NCI-H2029 (cell line): ENCODE measurements at regions not wholly inside any gene's neighbourhood (a gene's known extent, or its start where the extent isn't known, plus 50 kb on each side); places are given as distances from the start of the nearest gene placed in this dataset.

Source experiments
- DNase-seq: peaks from one replicate; lab custom pipeline; 2025; lab: John Stamatoyannopoulos, UW

DNA sequence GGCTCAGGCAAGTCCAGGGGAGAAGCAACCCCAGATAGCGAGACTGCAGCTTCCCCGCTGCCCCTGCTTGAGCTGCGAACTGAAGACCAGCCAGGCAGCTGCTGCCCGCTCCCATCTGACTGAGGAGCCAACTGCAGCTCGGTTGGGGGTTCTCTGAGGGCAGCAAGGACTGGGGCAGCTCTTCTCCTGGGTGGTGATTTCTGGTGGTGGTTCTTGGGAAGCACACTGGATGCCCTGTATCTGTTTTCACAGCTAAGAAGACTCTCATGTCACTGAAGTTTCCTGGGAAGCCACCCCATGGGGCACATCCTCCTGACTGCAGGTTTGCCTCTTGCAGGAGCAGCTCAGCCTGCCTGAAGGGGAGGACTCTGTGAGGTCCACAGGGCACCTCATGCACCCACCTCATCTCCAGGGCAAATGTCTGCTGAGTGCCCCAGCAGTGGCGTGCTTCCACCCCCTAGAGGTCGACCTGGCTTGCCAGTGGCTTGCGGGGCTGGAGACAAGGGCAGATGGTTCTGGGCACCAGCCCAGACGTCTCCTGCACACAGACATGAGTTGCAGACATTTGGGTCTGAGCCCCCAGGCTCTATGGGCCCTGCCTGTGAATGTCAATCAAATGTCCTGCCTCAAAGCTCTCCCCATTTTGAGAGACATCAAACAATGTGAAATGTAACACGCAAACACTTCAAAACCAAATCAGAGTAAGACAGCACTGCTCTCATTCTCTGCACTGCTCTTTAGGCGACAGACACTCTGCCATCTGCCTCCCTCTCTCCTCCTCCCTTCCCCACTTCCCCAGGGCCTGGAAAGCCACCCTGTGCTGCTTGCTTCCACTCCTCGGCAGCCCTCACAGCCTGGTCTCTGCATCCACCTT is 800.9 kb downstream of the BRD1 start:
- DNase-seq, result peak; percentile 3

DNA sequence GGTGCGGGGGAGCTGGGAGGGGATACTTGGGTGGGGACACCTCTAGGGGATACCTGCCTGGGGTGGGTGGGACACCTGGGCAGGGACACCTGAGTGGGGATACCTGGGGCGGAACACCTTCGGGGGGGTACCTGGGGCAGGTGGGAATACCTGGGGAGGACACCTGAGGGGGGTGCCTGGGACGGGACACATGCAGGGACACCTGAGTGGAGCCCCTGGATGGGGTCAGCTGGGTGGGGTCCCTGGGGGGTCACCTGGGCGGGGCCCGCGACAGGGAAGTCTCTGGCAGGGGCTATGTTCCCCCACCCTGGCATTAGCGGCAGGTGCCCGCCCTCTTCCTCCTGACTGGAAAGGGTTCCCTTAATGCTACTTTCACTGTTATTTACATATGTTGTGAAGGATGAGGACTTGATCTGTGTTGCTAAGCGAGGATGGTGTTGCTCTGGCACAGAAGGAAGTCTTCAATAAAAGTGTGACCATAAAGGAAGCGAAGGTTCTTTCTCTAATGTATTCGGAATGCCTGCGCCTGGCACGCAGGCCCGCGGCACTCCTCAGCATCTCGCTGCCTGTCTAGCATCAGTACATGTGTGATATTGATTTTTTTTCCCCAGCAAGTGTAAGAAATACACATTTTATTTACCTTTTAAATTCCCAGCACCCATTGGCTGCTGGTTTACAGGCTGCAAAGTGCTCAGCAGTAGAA is 801.7 kb downstream of the BRD1 start:
- DNase-seq, result peak; percentile 40

DNA sequence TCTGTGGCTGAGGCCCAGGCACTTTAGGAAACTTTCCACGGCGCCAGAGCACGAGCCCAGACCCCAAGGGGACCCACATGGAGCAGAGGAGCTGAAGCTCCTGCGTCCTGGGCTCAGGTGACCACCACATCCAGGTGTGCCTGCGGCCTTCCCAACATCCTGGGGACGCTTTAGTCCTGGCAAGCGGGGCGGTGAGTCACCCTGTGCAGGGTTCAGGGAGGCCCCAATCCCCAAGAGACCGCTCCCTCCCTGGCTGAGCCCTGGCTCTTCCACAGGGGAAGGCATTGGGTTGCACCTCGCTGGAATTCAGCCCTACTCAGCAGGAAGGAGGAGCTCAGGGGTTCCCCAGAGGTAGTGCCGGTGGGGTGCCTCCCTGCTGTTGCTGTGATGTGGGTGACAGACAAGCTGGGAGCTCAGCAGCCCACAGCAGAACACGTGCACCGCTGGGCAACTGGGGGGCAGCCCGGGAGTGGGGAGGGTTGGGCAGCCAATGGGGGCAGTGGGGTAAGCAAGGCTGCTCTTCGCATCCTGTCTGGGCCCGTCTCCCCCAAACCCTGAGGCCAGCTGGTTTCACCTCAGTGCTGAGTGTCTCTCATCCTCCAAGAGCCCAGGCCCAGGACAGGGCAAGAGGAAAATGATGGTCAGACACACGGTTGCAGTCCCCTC is 802.8 kb downstream of the BRD1 start:
- no peak for DNase-seq

DNA sequence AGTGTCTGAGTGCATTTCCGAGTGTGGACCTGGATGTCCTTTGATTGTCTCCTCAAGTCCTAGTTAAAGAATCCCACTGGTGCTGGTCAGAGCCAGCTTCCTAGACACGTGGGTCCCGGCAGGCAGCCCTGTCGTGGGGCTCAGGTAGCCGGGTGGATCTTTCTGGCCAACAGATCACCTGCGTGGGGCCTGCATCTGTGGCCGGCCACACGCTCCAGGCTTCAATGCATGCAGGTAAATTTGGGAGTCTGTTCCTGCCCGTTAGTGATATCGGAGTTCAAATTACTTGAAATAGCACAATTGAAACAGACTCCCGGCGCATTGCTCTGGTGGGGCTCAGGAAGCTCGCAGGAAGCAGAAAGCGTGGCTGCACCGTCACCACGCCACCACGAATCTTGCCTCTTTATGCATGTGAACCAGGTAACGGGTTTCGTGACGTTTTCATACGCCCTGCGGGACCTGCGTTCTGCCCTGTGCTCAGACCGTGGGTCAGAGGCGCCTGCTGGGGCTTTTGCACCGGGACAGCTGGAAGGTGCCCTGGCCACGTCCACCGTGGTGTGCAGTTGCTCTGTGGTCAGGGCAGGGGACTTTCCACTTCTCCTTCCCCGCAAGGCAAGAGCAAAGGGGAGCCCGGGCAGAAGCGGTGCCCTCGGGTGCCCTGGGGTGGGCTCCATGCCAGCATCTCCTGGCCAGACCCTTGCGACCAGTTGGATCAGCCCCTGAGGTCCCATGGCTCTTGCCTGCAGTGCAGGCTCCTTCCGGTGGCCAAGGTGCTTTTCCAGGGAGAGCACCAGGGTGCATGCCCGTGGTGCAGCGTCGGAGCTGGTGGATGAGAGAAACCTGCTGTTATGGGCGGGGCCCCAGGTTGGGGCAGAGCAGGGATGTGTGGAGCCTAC is 803.5 kb downstream of the BRD1 start:
- DNase-seq, result no peak

DNA sequence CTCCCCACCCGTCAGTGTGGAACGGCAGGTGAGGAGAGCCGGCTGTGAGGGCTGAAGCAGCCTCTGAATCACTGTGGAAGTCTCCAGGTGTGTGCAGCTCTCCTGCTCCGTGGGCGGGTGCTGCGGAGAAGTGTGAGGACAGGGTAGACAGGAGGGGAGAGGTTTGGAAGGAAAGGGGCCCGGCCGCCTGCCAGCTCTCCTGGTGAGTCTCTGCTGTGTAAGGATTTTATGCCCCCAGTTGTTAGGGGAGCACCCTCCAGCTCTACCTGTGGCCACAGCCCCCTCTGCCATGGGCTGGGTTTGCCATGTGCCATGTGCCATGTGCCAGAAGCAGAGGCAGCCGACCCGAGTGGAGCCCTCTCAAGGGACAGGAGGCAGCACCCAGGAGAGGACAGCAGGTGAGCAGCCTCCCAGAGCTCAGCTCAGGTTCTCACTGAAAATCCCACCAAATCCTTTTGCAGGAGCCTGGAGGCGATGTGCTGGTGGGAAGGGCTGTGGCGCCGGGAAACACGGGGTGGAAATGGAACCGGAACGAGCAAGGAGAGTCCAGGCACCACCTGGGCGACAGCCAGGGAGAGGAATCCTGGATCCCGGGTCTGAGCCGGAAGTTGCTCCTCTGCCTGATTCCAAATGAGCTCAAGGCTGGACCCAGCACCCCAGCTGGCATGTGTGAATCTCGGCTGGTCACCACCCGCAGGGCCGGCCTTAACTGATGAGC is 804.4 kb downstream of the BRD1 start:
- no peak for DNase-seq

DNA sequence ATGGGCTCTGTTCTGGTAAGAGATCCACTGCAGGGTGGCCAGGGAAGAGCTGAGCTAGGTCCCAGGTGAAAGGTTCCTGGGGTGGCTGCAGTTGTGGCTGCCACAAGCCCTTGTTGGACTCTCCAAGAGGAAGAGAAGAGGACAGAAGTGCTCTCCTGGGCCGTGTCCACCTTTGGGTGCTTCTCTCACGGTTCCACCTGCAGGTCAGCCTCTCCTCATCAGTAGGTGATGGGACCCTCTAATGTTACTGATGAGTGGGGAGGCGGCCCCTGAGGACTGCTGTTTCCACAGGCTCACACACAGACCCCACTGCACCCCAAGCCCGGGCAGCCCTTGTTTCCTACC is 804.9 kb downstream of the BRD1 start:
- no peak for DNase-seq

DNA sequence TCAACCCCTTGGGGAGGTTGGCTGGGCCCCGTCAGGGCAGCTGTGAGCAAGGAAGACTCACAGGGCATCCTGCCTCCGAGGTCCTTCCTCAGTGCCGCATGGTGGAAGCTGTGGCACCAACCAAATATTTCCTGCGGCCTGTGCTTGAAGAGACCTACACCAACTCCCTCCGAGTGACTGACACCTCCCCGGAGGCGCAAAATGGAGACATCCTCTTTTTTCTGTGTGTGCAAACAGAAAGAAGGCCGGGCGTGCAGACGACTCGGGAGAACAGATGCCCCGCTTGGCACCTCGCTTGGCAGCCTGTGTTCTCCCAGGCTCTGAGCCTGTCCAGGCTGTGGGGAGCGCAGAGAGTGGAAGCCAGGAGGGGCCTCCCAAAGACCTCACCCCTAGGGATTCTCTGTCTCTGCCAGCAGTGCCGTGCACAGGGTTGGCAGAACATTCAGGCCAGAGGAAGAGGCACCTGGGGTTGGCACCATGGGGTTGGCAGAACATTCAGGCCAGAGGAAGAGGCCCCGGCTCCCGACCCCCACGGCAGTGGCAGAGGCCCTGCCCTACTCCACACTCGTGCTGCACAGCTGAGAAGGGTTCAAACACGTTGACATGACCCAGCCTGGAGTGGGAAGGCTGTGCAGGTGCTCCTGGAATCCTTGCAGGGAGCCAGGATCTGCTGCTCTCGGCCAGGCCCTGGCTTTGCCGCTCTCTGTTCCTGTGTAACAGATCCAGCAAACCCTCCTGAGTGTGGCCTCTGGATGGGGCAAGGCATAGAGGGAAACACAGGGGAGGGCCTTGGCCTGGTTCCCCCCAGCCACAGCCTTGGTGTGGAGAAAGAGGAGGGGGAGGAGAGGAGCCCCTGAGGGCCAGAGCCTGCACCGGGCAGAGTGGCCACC is 805.5 kb downstream of the BRD1 start:
- no peak for DNase-seq

DNA sequence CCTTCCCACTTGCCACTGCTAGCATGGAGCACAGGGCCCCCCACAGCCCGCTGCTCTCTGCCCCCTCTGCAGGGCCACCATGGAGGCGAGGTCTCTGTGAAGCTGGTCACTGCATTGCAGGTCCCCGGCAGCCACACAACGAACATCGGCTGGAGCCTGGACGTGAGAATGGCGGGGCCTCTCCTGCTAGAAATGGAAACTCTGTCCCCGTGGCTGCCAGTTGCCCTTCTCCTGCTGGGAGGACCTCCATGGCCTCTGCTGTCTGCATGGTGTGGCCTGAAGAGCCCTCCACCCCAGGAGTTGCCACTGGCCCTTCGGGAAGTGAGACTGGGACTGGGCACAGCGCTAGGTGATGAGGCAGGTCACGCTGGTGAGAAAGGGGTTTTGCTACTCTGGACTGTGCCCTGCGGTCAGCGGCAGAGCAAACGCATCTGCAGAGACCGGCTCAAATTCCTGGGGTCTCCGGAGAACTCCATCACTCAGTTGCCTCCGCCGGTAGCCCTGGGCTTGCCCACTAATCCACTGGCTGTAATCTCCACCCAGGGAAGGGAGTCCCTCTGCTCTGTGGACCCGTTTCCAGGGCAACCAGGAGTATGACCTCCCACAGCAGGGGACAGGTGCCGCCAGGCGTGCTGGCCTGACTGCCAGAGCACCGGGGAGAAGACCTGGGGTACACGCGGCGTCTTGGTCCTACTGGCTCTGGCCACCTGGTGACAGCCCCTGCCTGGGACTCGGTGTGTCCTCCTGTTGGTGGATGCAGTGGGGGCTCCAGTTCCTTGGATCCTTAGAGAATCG is 806.3 kb downstream of the BRD1 start:
- no peak for DNase-seq

DNA sequence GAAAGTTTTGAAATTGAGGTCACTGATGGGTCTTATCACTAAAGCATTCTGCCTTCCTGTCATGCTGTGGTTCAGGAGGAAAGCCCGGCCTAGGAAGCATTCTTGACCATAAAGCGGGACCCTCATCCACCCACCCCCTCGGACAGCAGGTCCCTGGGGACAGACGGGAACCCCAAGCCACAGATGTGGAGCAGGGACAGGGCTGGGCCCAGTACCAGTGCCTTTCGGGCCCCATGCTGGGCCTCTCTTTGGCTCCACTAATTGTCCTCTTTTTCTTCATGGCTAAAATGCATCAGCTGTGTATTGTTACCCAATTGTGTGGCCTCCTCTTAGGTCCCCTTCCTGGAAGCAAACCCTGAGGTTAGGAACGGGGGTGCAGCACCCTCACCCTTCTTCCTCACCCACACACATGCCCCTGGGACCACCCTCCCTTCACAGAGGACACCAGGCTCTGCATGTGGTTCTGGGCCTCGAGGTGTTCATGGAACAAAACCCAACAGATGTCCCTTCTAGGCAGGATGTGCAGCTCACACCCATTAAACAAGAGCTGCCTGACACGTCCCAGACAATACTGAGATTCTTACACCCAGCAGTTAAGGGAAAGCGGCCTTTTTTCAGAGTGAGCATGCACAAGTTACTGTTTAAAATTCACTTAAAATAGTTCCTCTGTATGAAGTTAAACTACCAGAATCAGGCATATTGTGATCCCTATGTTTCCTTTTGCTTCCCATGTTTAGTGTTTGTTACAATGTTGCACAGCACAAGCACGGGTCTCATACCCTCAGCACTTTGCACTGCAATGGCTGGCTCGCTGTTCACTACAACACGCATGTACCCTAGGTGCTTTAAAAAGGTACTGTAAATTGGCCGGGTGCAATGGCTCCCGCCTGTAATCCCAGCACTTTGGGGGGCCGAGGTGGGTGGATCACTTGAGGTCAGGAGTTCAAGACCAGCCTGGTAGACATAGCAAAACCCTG is 807.6 kb downstream of the BRD1 start:
- no peak for DNase-seq

DNA sequence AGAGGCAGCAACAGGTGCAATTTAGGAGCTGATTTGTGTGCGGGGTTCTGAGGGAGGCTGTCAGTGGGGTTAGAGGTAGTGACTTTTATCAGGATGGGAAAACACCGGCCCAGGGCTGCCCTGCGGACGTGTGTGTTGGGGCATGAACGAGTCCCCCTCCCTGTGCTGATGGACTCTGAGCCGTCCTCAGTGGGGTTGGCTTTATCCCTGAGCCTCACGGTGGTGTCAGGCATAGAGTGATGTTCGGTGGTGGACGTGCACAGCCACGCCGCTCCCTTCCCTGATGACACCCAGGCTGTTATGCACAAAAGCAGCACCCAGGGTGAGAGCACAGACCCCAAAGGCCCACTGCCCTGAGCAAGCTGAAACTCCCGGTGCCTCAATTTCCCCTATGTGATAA is 809.1 kb downstream of the BRD1 start:
- DNase-seq, result no peak

DNA sequence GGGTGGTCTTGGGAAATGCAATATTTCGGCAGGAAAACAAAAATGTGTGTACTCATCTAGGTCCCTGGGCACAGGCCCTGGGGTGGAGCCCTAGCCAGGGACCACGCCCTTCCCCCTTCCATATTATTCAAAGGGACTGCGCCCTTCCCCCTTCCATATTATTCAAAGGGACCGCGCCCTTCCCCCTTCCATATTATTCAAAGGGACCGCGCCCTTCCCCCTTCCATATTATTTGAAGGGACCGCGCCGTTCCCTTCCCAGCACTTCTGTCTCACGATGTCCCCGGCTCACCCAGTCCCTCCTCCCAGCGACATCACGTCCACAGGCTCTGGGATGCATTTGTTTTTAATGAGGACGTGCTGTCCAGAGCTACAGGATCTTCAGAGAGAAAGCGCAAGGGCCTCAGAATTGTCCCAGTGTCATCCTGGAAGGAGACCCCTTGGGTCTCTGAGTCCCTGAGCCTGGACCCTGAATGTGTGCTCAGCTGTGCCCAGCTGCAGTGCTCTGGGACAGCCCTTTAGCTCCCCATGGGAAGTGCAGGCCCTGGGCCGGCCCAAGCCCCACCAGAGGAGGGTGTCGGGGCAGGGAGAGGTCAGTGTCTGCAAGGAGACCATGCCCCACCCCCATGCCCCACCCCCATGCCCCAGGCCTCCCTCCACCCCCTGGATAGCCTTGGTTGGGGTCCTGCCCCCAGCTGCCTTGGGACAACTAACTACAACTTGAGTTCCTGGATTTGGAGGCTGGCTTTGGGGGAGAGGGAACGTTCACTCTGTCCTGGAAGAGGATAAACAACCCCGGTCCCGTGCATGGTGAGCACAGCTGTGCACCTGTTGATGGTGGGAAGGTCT is 810.0 kb downstream of the BRD1 start:
- no peak for DNase-seq

DNA sequence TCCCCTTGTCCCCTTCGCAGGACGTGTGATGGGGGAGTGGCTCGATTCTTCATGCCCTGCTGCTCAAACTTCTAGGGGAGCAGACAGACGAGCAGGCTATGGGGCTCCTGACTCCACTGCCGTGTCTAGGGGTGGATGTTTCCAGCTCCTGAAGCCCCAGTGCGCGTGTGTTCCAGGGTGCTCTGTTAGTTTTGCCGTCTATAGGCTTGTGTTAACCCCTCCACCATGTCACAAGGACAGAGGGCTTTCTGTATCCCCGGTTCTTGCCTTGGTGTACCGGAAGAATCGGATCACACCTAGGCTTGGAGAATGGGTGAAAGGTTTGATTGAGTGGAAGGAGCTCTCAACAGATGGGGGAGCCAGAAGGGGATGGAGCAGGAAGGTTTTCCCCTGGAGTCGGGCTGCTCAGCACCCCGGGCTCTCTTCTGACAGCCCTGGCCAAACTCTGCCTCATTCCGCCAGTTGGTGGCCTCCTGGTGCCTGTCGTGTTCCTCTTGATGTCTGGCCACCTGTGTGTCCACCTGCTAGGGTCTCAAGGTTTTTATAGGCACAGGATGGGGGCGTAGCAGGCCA is 810.7 kb downstream of the BRD1 start:
- DNase-seq, result no peak

DNA sequence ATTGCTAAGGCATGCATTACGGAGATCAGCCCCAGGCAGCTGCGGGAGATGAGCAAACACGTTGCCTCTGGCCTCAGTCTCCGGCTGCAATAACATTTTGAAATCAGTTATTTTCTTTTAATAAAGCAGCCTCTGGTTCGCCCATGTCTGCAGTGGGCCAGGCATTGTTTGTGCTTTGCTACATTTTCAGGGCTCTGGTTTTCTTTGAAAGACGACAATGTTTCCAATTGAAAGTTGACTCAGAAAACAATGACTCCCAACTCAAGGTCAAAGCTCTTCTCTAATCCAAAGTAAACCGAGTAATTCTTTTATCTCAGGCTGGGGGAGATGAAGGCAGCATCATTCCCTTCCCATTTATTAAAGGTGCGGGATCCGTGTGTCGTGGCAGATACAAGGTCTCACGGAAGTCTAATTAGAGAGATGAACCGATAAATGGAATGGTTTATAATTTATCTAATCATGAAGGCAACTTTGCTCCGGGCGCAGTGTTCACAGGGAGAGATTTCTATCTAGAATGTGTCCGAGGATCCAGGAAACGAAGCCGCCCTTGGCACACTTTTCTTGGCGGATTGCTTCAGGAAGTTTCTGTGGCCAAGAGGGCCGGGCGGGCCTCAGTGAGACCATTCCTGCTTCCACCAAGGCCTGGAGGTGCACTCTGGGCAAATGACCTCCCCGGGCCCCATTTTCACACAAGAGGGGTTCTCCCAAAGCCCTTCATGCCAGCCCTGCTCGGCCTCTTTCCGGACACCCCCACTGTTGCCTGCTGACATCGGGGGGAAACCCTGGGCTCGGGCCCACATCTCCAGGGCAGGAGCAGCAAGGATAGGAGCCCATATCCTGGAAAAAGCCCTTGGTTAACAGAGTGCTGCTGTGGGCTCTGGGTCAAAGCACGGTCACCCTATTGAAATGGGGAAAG is 811.4 kb downstream of the BRD1 start:
- no peak for DNase-seq

DNA sequence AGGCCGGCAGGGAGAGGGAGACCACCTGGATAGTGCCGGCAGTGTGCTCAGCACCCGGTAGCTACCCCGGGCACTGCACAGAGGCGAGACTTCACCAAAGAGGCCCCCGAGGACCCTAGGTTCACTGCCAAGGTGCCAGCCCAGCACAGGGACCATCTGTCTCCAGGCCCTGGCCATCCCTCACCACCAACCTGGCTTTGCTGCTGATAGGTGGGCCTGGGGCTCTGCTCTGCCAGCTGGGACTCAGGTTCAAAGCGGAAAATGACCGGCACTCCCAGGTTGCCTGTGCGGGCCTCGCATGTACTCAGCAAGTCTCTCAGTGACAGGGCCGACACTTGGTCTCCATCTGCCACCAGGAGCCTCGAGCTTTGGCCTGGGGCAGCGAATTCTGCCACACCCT is 812.2 kb downstream of the BRD1 start:
- DNase-seq, result no peak

DNA sequence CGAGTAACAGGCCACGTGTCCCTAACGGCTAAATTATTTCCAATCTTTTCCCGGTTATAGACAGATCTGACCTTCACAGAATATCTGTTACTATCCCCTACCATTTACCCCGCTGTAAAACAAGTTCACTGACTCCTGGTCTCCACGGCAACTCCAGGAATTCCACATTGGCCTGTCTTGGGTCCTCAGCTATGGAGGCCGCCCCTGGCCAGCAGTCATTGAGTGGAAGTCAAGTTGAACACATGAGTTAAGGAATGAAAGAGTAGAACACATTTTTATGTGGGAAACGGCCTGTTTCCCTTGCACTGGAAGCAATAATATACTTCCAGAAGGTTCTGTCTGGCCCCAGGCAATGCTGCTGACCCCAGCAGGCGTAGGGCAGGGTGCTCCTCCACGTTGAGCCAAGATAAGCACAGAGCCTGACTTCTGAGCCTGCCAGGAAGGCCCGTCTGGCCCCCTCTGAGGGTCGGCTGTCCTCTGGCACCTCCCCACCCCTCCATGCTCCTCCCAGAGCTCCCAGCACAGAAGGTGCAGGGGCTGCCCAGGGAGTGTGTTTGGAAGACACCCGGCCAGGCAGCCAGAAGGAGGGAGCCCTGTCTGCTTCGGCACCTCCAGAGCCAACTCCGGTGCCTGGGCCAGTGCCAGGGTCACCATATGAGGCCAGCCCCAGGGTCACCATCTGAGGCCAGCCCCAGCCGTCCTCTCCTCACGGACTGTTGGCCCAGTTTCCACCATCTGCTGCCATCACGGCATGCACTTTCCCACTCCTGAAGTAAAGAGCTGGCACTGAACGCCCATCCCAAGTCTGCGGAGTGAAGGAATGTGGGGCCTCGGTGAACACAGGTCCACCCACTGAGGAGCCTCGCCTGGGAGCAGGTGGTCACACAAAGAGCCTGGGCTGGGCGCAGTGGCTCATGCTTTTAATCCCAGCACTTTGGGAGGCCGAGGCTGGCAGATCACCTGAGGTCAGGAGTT is 813.2 kb downstream of the BRD1 start:
- DNase-seq, result no peak
